PC-3 (cell line): ENCODE measurements at regions not wholly inside any gene's neighbourhood (a gene's known extent, or its start where the extent isn't known, plus 50 kb on each side); places are given as distances from the start of the nearest gene placed in this dataset.

ENCODE experiments used
- ATAC-seq: fragments of 200-7000 bp; cut with Tn5 transposase; 2 replicates; pipeline ENCODE4 v1.9.1; 2020; ENCODE audit warnings: mild to moderate bottlenecking, moderate library complexity
- BruUV-seq: library from RNA; stranded (reverse); fragments of 400-500 nt; replicated peaks from 2 replicates; lab custom pipeline; 2021; lab: Mats Ljungman, UMichigan
- CTCF ChIA-PET: fragments of 300-600 bp; sonication (Branson Sonifier 250); formaldehyde crosslinking; loops from one replicate; lab custom pipeline; 2022; ENCODE audit warnings: antibody characterized with exemption; lab: Charles Lee
- POLR2A ChIA-PET: fragments of 300-600 bp; sonication (Branson Sonifier 250); formaldehyde crosslinking; loops from one replicate; lab custom pipeline; 2022; ENCODE audit warnings: antibody characterized with exemption; ENCODE audit not compliant: unreplicated experiment; lab: Charles Lee
- DNase-seq: peaks from one replicate; pipeline ENCODE4 v3.0.0-alpha.2; 2015
- H2AFZ ChIP-seq: fragments of 300-600 bp; sonication (generic); 2 replicates; pipeline ENCODE4 v1.6.0; 2016; ENCODE audit warnings: antibody characterized with exemption, low read length
- H3F3A ChIP-seq: fragments of 300-600 bp; sonication (generic); one replicate; pipeline ENCODE4 v1.6.0; 2017; ENCODE audit warnings: antibody characterized with exemption, low read length, control low read depth, mild to moderate bottlenecking; ENCODE audit not compliant: unreplicated experiment
- H3K27ac ChIP-seq: fragments of 300-600 bp; sonication (generic); 2 replicates; pipeline ENCODE4 v1.5.1; 2016; ENCODE audit warnings: mild to moderate bottlenecking, low read length
- H3K27me3 ChIP-seq: fragments of 300-600 bp; sonication (generic); 2 replicates; pipeline ENCODE4 v1.6.1; 2016; ENCODE audit warnings: low read length, mixed read lengths
- H3K36me3 ChIP-seq: fragments of 300-600 bp; sonication (generic); 2 replicates; pipeline ENCODE4 v1.6.1; 2016; ENCODE audit warnings: low read depth, mixed run types, low read length, mixed read lengths
- H3K4me1 ChIP-seq: fragments of 300-600 bp; sonication (generic); 2 replicates; pipeline ENCODE4 v1.5.1; 2016; ENCODE audit warnings: low read length; ENCODE audit not compliant: insufficient read depth
- H3K4me2 ChIP-seq: fragments of 300-600 bp; sonication (generic); 2 replicates; pipeline ENCODE4 v1.6.0; 2016; ENCODE audit warnings: low read length
- H3K4me3 ChIP-seq: fragments of 300-600 bp; sonication (generic); 2 replicates; pipeline ENCODE4 v1.5.1; 2016; ENCODE audit warnings: mild to moderate bottlenecking, low read length, mixed read lengths
- H3K79me2 ChIP-seq: fragments of 300-600 bp; sonication (generic); 2 replicates; pipeline ENCODE4 v1.6.1; 2017; ENCODE audit warnings: low read length, mixed read lengths
- H3K9ac ChIP-seq: fragments of 300-600 bp; sonication (generic); 2 replicates; pipeline ENCODE4 v1.6.0; 2016; ENCODE audit warnings: mild to moderate bottlenecking, low read length
- H3K9me2 ChIP-seq: fragments of 300-600 bp; sonication (generic); replicated peaks from 2 replicates; pipeline ENCODE4 v1.6.1; 2016; ENCODE audit warnings: mixed run types, low read length, mixed read lengths
- H3K9me3 ChIP-seq: fragments of 300-600 bp; sonication (generic); 2 replicates; pipeline ENCODE4 v1.6.1; 2016; ENCODE audit warnings: low read length, mixed read lengths
- H4K20me1 ChIP-seq: fragments of 300-600 bp; sonication (generic); 2 replicates; pipeline ENCODE4 v1.6.1; 2016; ENCODE audit warnings: low read length, mixed read lengths
- CTCF ChIP-seq: fragments of 300-600 bp; sonication (generic); conservative IDR thresholded peaks from 2 replicates; pipeline ENCODE4 v1.5.1; 2017; ENCODE audit warnings: antibody characterized with exemption, low read depth, mild to moderate bottlenecking, low read length
- EZH2 ChIP-seq: fragments of 300-600 bp; sonication (generic); IDR thresholded peaks from one replicate; pipeline ENCODE4 v1.6.1; 2017; ENCODE audit warnings: antibody characterized with exemption, mild to moderate bottlenecking, low read length; ENCODE audit not compliant: unreplicated experiment
- EZH2phosphoT487 ChIP-seq: fragments of 300-600 bp; sonication (generic); IDR thresholded peaks from 2 replicates; pipeline ENCODE4 v1.6.1; 2018; ENCODE audit warnings: mild to moderate bottlenecking, antibody characterized with exemption, low read length, borderline replicate concordance
- intact Hi-C: fragments of 100-400 bp; cut with micrococcal nuclease; formaldehyde crosslinking; loops from 2 replicates; pipeline ENCODE4 v1.9.0; 2023

- no peak overlapping the region for H3K4me3 ChIP-seq
- no peaks in the 10 kb centered on the region for H3F3A ChIP-seq
- H4K20me1 ChIP-seq: no peaks in the 10 kb centered on the region
- H2AFZ ChIP-seq: no peak overlapping the region
- H3K9me3 ChIP-seq: no peaks in the 10 kb centered on the region
- no peak overlapping the region for H3K27ac ChIP-seq
- POLR2A ChIA-PET: no interaction called here
- ATAC-seq (no peak), DNase-seq (no peak)
- CTCF ChIA-PET: no interaction called here
- peaks cover 78% of the 10 kb centered on the region for H3K27me3 ChIP-seq
- H3K79me2 ChIP-seq: no peaks in the 10 kb centered on the region
- no peaks in the 10 kb centered on the region for H3K36me3 ChIP-seq
- H3K9me2 ChIP-seq: no peaks in the 10 kb centered on the region
- TF ChIP-seq EZH2: no peak
- intact Hi-C loops: no loop called here
- H3K4me1 ChIP-seq: no peaks in the 10 kb centered on the region
- BruUV-seq: no TSS peak
- no peak overlapping the region for H3K9ac ChIP-seq
- no peak overlapping the region for H3K4me2 ChIP-seq
Measured at GRCh38 chr12:108016022-108016564, 113.0 kb upstream of the WSCD2 start.

GRCh38 chr12:108017472-108018057 is 111.5 kb upstream of the WSCD2 start:
- Histone ChIP-seq H2AFZ (no peak overlapping the region), H3K36me3 (no peaks in the 10 kb centered on the region), H3F3A (no peaks in the 10 kb centered on the region), H3K4me2 (no peak overlapping the region), H4K20me1 (no peaks in the 10 kb centered on the region), H3K9ac (no peak overlapping the region), H3K9me2 (no peaks in the 10 kb centered on the region), H3K79me2 (no peaks in the 10 kb centered on the region), H3K9me3 (no peaks in the 10 kb centered on the region), H3K4me3 (no peak overlapping the region), H3K27ac (no peak overlapping the region), H3K27me3 (peaks cover 63% of the 10 kb centered on the region), H3K4me1 (no peaks in the 10 kb centered on the region)
- ChIA-PET POLR2A (no interaction called here), CTCF (no interaction called here)
- intact Hi-C loops: no loop called here
- ATAC-seq: no peak
- no peak for DNase-seq
- no TSS peak for BruUV-seq
- TF ChIP-seq CTCF (no peak), EZH2 (no peak), EZH2phosphoT487 (no peak)

- BruUV-seq: no TSS peak
- H3K4me1 ChIP-seq: no peaks in the 10 kb centered on the region
- H3K9me2 ChIP-seq: no peaks in the 10 kb centered on the region
- no peak for TF ChIP-seq EZH2phosphoT487
- no peak for TF ChIP-seq CTCF
- TF ChIP-seq EZH2: no peak
- H3K9ac ChIP-seq: no peak overlapping the region
- ATAC-seq: no peak
- ChIA-PET POLR2A (no interaction called here), CTCF (no interaction called here)
- no peak overlapping the region for H3K4me3 ChIP-seq
- H3K4me2 ChIP-seq: no peak overlapping the region
- H3K36me3 ChIP-seq: no peaks in the 10 kb centered on the region
- intact Hi-C loops: no loop called here
- no peaks in the 10 kb centered on the region for H3K79me2 ChIP-seq
- no peak overlapping the region for H3K27ac ChIP-seq
- no peak for DNase-seq
- H3F3A ChIP-seq: no peaks in the 10 kb centered on the region
- no peaks in the 10 kb centered on the region for H3K9me3 ChIP-seq
- H3K27me3 ChIP-seq: peaks cover 41% of the 10 kb centered on the region
- H4K20me1 ChIP-seq: no peaks in the 10 kb centered on the region
- no peak overlapping the region for H2AFZ ChIP-seq
Measured at GRCh38 chr12:108019862-108020261, 109.2 kb upstream of the WSCD2 start.
